ENCODE measurements at regions not wholly inside any gene's neighbourhood (a gene's known extent, or its start where the extent isn't known, plus 50 kb on each side); places are given as distances from the start of the nearest gene placed in this dataset.

DNA sequence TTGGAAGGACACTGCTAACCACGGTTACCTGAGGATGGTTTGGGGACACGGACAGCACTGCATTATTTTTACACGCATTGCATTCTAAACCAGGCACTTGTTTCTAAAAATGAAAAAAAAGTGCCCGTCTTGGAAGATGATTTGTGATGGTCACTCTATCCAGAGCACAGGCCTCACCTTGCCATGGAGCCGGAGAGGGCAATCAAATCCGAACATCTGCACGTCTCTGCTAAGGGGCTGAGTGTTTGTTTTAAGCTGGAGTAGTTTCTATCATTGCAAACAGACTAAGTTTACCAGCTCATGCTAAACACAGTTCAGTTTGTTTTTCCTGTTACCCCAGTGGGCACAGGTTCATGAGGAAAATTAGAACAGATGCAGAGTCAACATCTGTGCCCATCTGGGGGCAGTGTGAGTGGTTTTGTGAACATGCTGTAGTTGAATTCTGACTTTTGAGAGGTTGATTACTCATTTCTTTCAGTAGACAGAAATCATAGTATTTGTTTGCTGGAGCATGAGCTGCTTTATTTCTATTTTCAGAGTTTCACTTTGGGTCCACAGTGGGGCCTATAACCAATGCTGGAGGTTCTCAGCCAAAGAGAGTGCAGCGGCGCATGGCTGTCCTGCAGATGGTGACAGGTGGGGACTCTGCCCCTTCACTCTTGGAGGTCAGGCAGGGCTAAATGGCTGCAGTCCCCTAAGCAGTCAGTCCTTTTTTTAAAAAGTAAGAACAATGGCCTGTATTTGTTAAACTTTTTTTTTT, 65.4 kb upstream of the ENPP6 start:
- TF ChIP-seq, protein P1, sequence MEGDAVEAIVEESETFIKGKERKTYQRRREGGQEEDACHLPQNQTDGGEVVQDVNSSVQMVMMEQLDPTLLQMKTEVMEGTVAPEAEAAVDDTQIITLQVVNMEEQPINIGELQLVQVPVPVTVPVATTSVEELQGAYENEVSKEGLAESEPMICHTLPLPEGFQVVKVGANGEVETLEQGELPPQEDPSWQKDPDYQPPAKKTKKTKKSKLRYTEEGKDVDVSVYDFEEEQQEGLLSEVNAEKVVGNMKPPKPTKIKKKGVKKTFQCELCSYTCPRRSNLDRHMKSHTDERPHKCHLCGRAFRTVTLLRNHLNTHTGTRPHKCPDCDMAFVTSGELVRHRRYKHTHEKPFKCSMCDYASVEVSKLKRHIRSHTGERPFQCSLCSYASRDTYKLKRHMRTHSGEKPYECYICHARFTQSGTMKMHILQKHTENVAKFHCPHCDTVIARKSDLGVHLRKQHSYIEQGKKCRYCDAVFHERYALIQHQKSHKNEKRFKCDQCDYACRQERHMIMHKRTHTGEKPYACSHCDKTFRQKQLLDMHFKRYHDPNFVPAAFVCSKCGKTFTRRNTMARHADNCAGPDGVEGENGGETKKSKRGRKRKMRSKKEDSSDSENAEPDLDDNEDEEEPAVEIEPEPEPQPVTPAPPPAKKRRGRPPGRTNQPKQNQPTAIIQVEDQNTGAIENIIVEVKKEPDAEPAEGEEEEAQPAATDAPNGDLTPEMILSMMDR (IDR thresholded peaks at IDR 0.05; ENCODE audit: low read length) = peak; percentile 42
- no peak for TF ChIP-seq EZH2 (IDR thresholded peaks at IDR 0.05; ENCODE audit: borderline replicate concordance, low read length)
